Stimulated activated CD4-positive, alpha-beta T cell treated with anti-CD3 and anti-CD28 coated beads, Interleukin-2, amount 100 ng/mL, for 4 hours (primary cell): ENCODE measurements at regions not wholly inside any gene's neighbourhood (a gene's known extent, or its start where the extent isn't known, plus 50 kb on each side); places are given as distances from the start of the nearest gene placed in this dataset.
"Not testable (repeated sequence)": the region's sequence is repeated elsewhere in the genome, so short reads cannot be mapped to it uniquely, and the experiment has no call there.

Experiments
- DNase-seq: peaks from one replicate; pipeline ENCODE4 v3.0.0-alpha.2; 2020; ENCODE audit warnings: low read depth

DNA sequence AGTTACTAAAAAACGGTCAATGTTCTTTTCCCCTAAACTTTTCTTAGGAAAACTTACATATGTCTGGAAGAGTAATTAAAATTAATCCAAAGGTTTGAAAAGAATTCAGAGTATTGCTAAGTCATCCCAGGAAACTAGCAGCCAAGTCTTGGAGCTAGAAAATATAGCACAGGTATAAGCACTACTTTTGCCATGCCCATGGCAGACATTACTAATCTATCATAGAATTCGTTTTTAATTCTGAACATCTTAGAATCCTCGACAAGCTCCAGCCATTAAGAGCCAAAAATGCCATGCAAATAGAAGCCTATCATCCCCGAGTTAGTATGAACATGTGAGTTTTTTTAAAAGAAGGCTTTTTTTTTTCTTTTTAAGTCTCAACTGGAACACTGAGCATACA lies 395.0 kb downstream of the ZEB2 start:
- DNase-seq = no peak

DNA sequence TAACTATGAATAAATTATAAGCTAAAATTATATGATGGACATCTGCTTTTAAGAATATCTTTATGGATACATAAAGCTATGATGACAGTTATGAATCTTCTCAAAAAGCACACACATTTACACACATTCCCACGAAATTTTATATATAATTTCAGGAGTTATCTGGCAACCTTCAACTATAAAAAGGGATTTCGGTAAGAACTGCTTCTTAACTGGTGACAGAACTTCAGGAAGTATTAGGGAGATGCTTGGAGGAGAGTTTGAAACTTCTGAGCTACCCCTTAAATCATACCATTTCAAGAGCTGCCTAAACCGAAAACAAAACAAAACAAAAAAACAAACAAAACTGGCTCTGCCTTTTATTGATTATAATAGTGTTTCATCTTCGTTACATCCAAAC lies 399.4 kb downstream of the ZEB2 start:
- no peak for DNase-seq

DNA sequence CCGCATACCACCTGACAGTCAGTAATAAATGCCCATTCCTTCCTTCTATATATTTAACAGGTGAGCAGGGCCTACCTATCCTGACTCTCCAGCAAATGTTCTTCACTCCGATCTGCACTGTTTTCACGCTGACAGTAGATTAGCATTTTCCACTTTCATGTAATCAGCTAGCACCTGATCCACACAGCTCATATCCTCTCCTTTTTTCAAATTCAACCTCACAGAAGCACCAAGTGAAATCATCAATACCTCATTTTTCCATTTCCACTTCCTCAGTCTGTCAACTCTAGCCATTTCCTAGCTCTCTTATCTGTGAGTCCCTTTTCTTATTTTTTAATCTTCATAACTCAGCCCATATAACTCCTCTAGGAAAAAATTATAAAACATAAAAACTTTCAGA lies 402.8 kb downstream of the ZEB2 start:
- no peak for DNase-seq

DNA sequence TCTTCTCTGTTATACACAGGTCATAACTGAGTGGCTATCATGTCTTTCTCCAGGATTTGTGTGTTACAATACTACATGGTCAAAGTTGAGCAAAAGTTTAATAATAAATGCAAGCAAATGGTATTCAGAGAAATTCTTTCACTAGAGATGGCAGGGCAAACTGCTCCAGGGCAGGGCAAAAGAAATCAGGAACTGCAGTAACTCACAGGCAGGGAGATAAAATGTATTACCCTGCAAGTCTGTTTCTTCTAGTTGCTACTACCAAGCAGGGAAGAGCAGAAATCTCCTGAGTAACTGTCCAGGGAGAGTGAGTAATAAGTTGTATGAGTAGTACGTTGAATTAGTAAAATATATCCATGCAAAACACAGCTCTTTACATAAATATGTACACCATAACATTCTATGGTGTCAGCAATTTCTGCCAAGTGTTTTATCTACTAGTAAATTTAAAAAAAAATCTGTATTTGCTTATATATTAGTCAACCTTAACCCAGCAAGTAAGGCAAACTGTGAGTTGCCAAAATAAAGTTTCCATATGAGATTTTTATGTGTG lies 404.1 kb downstream of the ZEB2 start:
- no peak for DNase-seq

DNA sequence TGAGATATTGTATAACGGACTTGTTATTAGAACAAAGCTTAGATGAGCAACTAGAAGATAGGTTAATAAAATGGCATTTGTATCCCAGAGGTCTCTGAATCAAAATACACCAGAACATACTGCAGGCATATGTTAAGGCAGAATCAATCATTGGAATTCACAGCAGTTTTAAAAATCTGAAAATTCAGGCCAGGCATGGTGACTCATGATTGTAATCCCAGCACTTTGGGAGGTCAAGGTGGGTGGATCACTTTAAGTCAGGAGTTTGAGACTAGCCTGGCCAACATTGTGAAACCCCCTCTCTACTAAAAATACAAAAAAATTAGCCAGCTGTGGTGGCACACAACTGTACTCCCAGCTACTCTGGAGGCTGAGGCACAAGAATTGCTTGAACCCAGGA lies 405.2 kb downstream of the ZEB2 start:
- DNase-seq = no peak

DNA sequence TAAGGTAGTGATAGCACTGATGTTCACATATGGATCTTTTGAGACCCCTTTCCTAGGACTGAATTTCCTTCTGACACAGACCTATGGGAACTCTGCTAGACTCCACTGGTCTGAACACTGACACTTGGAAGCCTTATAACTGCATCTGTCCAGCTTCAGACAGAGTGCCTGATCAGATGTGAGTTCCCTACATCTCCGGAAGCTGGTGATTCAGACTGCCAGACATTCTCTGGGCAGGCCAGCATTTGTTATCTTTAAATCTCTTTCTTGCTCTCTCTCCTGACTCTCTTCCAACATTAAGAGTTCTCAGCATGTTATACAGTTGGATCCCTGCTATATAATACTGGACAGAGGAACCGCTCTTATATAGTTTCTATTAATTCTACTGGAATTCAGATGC lies 408.5 kb downstream of the ZEB2 start:
- no peak for DNase-seq

DNA sequence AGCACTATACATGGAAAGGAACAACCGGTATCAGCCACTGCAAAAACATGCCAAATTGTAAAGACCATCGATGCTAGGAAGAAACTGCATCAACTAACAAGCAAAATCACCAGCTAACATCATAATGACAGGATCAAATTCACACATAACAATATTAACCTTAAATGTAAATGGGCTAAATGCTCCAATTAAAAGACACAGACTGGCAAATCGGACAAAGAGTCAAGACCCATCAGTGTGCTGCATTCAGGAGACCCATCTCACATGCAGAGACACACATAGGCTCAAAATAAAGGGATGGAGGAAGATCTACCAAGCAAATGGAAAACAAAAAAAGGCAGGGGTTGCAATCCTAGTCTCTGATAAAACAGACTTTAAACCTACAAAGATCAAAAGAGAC lies 413.8 kb downstream of the ZEB2 start:
- DNase-seq = not testable (repeated sequence)

DNA sequence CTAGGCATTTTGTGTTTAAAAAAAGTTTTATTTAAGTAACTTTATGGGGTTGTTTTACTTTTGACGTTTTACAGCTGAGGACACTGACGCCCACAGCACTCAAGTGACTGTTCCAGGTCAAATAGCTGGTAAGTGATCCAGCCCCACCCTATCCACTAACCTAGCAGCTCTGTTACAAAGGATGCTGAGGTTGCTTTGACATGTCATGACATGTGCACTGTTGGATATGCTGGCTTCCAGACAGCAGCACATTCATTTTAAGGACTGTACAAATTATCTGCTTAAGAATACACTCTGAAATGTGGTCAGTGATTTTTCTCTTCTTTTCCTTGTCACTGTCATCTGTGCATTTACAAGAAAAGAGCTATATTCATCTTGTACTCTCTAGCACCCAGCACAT lies 417.5 kb downstream of the ZEB2 start:
- no peak for DNase-seq

DNA sequence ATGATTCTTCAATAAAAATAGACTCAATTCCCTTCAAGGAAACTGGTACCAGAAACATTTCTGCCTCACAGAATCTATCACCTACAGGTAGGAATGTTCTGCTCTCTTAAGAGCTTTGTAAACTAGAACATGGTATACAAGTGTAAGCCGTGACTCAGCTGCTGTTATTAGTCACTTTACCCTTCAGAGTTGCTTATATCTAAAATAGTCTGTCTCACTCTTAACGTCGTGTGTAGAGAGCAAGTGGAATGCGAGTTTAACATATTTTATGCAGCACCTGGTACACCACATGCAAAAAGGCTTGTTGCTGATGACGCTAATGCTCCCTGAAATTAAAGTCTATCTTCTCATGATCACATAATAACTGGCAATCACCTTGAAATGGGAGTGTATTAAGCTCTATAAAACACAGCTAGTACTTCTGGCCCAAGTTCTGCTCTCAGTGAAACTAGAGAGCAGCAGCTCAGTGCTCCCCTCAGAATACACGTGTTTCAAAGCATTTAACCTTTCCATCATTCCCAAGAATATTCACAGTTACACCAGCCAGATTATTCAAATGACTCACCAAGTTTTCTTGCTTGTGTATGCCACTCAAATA lies 420.0 kb downstream of the ZEB2 start:
- DNase-seq = no peak

DNA sequence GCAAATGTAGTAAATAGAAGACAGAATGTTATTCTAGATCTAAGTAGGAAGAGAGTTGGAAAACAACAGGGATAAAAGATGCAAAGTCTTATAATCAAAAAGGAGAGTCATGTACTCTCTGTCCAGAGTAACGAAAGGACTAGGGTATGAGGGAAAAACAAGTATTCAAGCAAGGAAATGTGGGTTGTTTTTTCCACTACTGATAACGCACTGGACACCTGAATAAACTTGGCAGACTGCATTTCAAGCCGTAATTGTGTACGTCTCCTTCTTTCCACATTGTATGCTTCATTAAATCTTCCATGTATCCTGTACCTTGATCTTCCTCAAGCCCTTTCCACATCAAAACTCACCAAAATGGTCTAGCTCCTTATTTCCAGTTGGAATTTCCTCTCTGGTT lies 420.6 kb downstream of the ZEB2 start:
- no peak for DNase-seq

DNA sequence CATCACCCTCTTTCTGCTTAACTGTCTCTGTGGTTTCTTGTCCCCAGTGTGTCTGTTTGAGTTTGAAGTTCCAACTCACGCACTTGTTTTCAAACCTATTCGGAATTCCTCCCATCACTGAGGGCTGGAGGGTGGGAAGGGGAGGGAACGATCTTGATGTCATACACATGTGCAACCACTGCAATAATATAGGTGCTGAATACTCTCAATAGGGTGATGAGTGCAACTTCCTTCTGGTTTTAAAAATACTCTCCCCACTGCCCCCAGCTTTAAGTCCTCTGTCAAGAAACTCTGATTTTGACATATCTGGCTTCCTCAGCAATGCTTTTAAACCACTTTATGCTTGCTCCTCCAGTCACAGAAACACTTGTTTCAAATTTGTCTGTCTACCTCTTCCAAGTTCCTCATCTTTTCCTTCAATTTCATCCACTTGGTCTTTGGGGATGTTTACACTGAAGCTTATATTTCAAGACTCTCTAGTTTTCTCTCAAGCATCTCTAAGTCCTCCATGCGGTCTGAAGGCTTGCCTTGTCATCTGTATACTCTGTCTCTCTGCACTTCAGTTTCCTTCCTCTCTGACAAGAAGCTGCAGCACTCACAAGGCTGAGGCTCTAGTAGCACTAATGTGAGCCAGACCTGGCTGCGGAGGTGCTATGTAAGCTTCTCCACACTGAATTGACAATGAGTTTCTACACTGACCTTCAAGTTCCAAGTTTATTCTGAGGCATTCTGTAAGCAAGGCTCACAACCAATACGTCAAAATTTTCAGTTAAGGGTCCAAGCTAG lies 422.3 kb downstream of the ZEB2 start:
- DNase-seq = no peak

DNA sequence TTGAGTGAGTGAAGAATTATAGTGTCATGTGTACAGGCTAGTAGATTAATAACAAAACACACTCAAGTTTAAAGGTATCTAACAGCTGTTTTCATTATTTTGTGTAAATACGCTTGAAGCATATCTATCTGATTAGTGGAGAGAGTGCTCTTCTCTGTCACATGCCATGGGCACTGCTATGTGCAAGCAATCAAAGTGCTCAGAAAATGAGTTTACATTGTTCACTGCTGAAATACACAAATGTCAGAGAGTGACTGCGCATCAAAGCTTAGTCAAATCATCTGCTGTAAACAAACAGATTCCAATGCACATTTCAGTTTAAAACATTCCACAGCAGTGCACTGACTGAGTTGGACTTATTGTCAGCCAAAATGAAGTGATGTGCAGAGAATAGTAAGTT lies 423.4 kb downstream of the ZEB2 start:
- DNase-seq = no peak

DNA sequence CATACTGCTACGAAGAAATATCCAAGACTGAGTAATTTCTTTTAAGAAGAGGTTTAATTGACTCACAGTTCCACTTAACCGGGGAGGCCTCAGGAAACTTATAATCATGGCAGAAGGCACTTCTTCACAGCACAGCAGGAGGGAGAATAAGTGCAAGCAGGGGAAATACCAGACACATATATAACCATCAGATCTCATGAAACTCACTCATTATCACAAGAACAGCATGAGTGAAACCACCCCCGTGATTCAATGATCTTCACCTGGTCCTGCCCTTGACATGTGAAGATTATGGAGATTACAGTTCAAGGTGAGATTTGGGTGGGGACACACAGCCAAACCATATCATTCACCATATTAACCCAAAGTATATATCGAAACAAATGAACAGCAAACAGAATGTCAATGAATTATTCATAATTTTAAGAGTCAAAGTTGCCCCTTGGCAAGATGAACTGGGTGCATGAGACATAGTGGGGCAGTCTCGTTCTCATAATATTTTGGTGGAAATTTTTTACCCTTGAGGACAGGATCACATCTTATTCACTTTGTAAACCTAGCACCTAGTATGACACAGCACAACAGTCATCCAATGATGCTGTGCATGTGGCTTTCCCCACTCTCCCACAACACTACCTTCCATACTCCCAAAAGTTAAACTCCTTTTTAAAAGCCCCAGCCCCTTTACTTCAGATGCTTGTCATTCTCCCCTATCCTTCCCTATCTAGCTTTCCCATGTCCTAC lies 425.3 kb downstream of the ZEB2 start:
- DNase-seq = no peak

DNA sequence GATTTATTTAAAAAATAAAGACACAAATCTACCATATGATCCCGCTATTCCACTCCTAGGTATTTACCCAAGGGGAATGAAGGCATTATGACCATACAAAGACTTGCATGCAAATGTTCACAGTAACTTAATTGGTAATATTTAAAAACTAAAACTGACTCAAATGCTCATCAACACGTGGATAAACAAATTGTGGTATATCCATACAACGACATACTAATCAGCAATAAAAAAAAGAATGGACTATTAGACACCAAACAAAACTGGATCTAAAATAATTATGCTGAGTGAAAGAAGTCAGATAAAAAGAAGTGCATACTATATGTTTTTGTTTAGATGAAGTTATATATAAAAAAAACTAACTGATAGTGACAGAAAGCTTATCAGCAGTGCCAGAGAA lies 428.3 kb downstream of the ZEB2 start:
- DNase-seq = no peak

DNA sequence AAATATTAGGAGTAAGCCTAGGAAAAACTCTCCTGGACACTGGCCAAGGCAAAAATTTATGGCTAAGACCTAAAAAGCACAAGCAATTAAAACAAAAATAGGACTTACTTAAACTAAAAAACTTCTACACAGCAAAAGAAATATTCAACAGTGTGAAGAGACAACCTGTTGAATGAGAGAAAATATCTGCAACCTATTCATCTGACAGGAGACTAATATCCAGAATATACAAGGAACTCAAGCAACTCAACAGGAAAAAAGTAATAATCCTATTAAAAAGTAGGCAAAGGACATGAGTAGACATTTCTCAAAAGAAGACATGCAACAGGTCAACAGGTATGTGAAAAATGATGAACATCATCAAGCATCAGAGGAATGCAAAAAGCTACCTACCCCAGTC lies 431.1 kb downstream of the ZEB2 start:
- DNase-seq = no peak

DNA sequence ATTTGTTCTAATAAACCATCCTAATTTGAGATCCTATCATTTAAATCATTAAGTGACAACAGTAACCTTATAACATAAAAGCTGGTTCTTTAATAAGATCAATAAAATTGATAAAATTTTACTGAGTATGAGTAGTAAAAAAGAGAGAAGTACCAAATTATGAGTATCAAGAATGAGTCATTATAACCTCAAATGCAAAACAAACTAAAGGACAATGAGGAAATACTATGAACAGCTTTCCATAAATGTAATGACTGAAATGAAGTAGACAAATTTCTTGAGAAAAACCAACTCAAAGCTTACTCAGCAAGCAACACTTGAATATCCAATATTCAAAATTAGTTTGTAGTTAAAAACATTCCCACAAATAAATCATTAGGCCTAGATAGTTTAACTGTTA lies 433.0 kb downstream of the ZEB2 start:
- DNase-seq = no peak

DNA sequence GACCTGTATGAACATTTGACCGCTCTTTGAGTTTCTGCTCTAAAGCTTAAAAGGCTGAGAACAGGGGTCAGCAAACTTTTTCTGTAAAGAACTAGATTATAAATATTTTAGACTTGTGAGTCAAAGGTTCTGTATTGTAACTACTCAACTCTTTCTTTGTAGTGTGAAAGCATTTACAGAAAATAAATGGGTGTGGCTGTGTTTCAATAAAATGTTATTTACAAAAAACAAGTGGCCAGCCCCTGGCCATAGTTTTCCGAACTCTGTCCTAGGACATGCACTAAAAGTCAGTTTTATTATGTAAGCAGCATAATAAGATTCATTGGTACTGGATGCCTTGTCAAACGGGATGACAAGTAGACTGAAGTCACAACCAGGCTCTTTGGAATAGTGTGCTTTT lies 434.9 kb downstream of the ZEB2 start:
- no peak for DNase-seq

DNA sequence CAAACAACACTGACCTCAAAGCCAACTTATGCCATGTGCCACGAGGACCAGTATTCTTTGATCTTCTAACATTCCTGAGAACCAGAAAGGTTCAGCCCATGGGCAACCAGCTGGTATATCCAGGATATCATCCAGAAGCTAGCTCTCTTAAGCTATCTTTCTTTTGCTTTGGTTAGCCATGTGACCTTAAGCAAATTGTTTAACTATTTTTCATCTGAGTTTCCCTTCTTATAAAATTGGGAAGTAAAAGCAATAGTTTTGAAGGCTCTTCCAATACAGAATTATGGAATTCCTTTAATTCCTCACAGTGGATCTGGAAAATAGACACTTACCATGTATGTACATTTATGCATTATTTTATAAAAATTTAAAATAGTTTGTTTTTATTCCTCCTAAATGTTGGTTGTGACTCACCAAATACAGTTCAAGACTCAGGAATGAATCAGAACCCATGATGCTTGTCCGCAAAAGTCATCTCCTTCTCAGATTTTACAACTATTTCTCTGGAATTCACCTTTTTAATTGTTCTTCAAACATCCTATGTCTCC lies 435.7 kb downstream of the ZEB2 start:
- DNase-seq = no peak

DNA sequence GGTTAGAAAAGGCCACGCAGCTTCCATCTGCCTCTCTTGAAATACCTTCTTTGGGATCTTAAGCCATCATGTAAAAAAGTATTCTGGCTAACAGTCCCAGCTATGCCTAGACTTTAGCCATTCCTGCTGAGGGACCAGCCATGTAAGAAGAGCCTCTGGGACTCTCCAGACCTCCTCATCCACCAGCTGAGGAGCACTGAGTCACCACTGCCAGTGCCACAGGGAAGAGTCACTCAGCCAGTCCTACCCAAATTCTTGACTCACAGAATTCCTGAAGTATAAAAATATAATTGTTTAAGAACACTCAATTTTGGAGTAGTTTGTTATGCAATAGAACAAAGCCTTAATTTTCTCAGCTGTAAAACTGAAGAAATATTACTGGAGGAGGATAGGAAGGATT lies 436.7 kb downstream of the ZEB2 start:
- DNase-seq = no peak

DNA sequence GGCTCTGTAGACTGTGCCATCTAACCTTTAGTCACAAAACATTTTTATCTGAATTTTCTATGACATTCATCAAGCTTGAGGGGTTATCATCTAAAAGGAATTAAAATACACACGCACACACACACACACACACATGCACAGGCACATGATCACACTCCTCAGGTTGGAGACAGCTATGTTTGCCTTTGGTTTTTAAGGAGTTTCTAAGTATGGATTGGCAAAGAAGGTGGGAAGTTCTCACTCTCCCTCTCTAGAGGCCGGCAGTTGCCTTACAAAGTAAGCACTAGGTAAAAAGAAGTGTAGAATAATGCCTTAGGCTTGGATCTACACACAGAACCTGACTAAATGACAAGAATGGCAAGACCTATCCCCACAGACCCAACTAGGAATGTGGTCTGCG lies 437.1 kb downstream of the ZEB2 start:
- DNase-seq = no peak

DNA sequence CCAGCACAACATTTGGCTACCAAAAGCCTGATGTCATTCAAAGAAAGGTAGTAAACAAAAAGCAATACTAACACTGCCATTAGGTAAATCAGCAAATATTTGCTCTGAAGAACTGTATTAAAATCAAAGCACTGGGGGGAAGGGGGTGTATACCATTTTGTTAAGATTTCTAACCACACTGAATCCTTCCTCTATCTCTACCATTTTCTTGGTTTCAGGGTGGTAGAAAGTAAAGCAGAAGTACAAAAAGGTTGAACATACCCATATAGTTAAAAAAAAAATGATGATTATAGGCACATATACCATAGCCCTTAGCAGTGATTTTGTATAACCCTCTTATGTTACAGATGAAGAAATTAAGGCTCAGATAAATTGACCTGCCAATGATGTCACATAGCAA lies 437.6 kb downstream of the ZEB2 start:
- no peak for DNase-seq

DNA sequence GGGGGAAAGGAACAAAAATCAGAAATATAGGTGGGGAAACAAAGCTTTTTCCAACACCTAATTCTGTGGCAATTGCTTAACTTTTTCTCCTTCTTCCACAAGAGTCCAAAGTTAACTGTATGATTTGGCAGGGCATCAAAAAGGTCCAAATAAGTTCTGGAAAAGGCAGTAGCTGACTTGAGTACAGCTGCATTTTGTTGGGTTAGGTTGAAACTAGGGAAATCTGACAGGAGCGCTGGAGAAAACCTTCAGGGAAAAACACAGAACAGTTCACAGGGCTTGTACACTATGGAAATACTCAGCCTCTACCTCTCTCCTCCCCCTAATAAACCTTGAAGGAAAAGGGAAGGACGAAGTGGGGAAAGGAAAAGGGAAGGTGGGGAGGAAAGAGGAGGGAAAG lies 438.6 kb downstream of the ZEB2 start:
- no peak for DNase-seq

DNA sequence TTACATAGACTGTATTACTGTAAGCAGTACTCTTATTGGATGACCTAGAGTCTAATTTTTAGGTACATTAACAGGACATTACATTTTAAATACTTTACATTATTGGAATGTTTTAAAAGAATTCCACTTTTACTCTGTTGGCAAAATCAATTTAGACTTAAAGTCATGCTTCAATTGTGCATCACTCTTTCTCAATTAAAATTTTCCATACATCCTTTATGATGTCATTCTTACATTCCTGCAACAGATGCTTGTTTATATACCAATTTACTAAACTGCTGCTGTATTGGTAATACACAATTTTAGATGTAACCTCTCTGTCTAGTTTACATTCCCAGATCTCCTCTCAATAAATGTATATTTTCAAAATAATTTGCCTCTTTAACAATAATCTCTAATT lies 440.1 kb downstream of the ZEB2 start:
- no peak for DNase-seq
